ENCODE measurements at regions not wholly inside any gene's neighbourhood (a gene's known extent, or its start where the extent isn't known, plus 50 kb on each side); places are given as distances from the start of the nearest gene placed in this dataset.

GRCh38 chr2:53373126-53373525 lies 394.5 kb upstream of the CHAC2 start:
- TF ChIP-seq, protein P1, sequence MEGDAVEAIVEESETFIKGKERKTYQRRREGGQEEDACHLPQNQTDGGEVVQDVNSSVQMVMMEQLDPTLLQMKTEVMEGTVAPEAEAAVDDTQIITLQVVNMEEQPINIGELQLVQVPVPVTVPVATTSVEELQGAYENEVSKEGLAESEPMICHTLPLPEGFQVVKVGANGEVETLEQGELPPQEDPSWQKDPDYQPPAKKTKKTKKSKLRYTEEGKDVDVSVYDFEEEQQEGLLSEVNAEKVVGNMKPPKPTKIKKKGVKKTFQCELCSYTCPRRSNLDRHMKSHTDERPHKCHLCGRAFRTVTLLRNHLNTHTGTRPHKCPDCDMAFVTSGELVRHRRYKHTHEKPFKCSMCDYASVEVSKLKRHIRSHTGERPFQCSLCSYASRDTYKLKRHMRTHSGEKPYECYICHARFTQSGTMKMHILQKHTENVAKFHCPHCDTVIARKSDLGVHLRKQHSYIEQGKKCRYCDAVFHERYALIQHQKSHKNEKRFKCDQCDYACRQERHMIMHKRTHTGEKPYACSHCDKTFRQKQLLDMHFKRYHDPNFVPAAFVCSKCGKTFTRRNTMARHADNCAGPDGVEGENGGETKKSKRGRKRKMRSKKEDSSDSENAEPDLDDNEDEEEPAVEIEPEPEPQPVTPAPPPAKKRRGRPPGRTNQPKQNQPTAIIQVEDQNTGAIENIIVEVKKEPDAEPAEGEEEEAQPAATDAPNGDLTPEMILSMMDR (IDR thresholded peaks at IDR 0.05; ENCODE audit: low read length) = no peak
- TF ChIP-seq EZH2phosphoT487 (IDR thresholded peaks at IDR 0.05; ENCODE audit: low read length) = no peak
- no peak for TF ChIP-seq EZH2 (optimal IDR thresholded peaks at IDR 0.05; ENCODE audit: low read depth, low read length)
- H2AFZ ChIP-seq (ENCODE audit: low read length) = no peak overlapping the region

DNA sequence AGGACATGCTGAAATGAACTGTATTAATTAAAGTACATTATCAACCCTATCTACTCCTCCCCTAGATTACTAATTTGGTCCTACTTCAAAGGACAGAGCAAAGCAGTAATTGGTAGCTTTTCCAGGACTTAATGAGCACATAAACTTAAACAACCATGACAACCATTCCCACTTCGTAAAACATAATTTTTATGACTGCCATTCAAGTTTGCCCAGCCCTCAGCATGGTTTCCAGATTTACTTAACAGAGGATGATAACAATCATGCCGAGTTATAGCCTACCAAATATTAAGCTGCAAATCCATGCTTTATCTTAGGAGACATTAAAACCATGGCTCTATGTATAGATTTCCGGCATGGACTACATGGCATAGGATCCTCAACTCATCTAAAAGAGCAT lies 401.1 kb upstream of the CHAC2 start:
- H3K9ac ChIP-seq (ENCODE audit: low read length) = no peak overlapping the region
- no peaks in the 10 kb centered on the region for H4K20me1 ChIP-seq (ENCODE audit: insufficient read depth, low read length)
- H3K9me2 ChIP-seq (replicated peaks; ENCODE audit: insufficient read depth, low read length) = no peaks in the 10 kb centered on the region
- no peak overlapping the region for H3K4me3 ChIP-seq (ENCODE audit: low read length)
- no peaks in the 10 kb centered on the region for H3K36me3 ChIP-seq (replicated peaks; ENCODE audit: insufficient read depth, low read length)
- DNase-seq = no peak
- no peak overlapping the region for H2AFZ ChIP-seq (ENCODE audit: low read length)
- no peak overlapping the region for H3K4me2 ChIP-seq (ENCODE audit: low read depth, low read length)
- H3K79me2 ChIP-seq (ENCODE audit: low read length) = no peaks in the 10 kb centered on the region
- H3K4me1 ChIP-seq (ENCODE audit: low read length) = no peaks in the 10 kb centered on the region
- H3K9me3 ChIP-seq (replicated peaks; ENCODE audit: insufficient read depth, low read length) = no peaks in the 10 kb centered on the region
- H3K27ac ChIP-seq (ENCODE audit: low read length) = no peak overlapping the region
- H3F3A ChIP-seq (ENCODE audit: insufficient read depth, low read length) = no peaks in the 10 kb centered on the region
- no peaks in the 10 kb centered on the region for H3K27me3 ChIP-seq (replicated peaks; ENCODE audit: insufficient read depth, low read length)
- TF ChIP-seq EZH2phosphoT487 (IDR thresholded peaks at IDR 0.05; ENCODE audit: low read length) = no peak
- TF ChIP-seq, protein P1 (IDR thresholded peaks at IDR 0.05; ENCODE audit: low read length) = no peak

More at GRCh38 chr2:53373126-53373525, 394.5 kb upstream of the CHAC2 start:
- Histone ChIP-seq H3K36me3 (replicated peaks; ENCODE audit: insufficient read depth, low read length) (no peaks in the 10 kb centered on the region), H3K9ac (ENCODE audit: low read length) (no peak overlapping the region), H3K4me1 (ENCODE audit: low read length) (no peaks in the 10 kb centered on the region), H3F3A (ENCODE audit: insufficient read depth, low read length) (no peaks in the 10 kb centered on the region), H3K9me3 (replicated peaks; ENCODE audit: insufficient read depth, low read length) (no peaks in the 10 kb centered on the region), H4K20me1 (ENCODE audit: insufficient read depth, low read length) (no peaks in the 10 kb centered on the region), H3K4me3 (ENCODE audit: low read length) (no peak overlapping the region), H3K4me2 (ENCODE audit: low read depth, low read length) (no peak overlapping the region), H3K79me2 (ENCODE audit: low read length) (no peaks in the 10 kb centered on the region), H3K27me3 (replicated peaks; ENCODE audit: insufficient read depth, low read length) (no peaks in the 10 kb centered on the region), H3K27ac (ENCODE audit: low read length) (no peak overlapping the region), H3K9me2 (replicated peaks; ENCODE audit: insufficient read depth, low read length) (no peaks in the 10 kb centered on the region)
- no peak for DNase-seq

DNA sequence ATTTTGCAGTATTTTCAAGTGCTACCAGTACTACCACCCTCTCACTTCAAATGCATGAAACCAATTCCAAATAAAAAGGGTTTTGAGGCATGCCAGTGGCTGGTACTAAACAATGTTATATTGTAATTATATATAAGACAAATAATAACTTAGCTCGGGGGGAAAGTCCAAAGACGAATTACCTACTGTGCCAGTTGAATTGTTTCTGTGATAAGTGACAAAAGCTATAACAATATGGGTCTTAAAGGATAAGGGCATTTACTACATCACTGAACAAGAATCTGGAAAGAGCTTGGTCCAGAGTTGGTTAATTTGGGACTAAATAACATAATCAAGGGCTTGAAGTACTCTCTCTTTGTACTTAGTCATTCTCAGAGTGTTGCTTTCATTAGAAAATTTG lies 404.7 kb upstream of the CHAC2 start:
- Histone ChIP-seq H3K4me1 (ENCODE audit: low read length) (no peaks in the 10 kb centered on the region), H3K36me3 (replicated peaks; ENCODE audit: insufficient read depth, low read length) (no peaks in the 10 kb centered on the region), H3K79me2 (ENCODE audit: low read length) (no peaks in the 10 kb centered on the region), H3K27ac (ENCODE audit: low read length) (no peak overlapping the region), H3K9me3 (replicated peaks; ENCODE audit: insufficient read depth, low read length) (no peaks in the 10 kb centered on the region), H3K9me2 (replicated peaks; ENCODE audit: insufficient read depth, low read length) (no peaks in the 10 kb centered on the region), H3F3A (ENCODE audit: insufficient read depth, low read length) (no peaks in the 10 kb centered on the region), H3K4me3 (ENCODE audit: low read length) (no peak overlapping the region), H3K9ac (ENCODE audit: low read length) (no peak overlapping the region), H3K27me3 (replicated peaks; ENCODE audit: insufficient read depth, low read length) (no peaks in the 10 kb centered on the region), H3K4me2 (ENCODE audit: low read depth, low read length) (no peak overlapping the region), H2AFZ (ENCODE audit: low read length) (no peak overlapping the region), H4K20me1 (ENCODE audit: insufficient read depth, low read length) (no peaks in the 10 kb centered on the region)
- DNase-seq = no peak
- TF ChIP-seq EZH2 (optimal IDR thresholded peaks at IDR 0.05; ENCODE audit: low read depth, low read length) (no peak), EZH2phosphoT487 (IDR thresholded peaks at IDR 0.05; ENCODE audit: low read length) (no peak)
- TF ChIP-seq, protein P1 (IDR thresholded peaks at IDR 0.05; ENCODE audit: low read length) = no peak
